ES-I3 (cell line): ENCODE measurements at regions not wholly inside any gene's neighbourhood (a gene's known extent, or its start where the extent isn't known, plus 50 kb on each side); places are given as distances from the start of the nearest gene placed in this dataset.
A peak's percentile ranks its signal among the peaks of the same experiment; 100 is the strongest.

ENCODE experiments used
- H3K36me3 ChIP-seq: 2 replicates; pipeline ENCODE4 v1.6.1; 2013; ENCODE audit warnings: mild to moderate bottlenecking, low read length, control low read depth, moderate library complexity; ENCODE audit not compliant: insufficient read depth
- H3K4me1 ChIP-seq: 2 replicates; pipeline ENCODE4 v1.6.1; 2013; ENCODE audit warnings: mild to moderate bottlenecking, control low read depth, low read length; ENCODE audit not compliant: insufficient read depth
- H3K9ac ChIP-seq: 2 replicates; pipeline ENCODE4 v1.6.1; 2013; ENCODE audit warnings: low read depth, mild to moderate bottlenecking, low read length, moderate library complexity
- H3K9me3 ChIP-seq: 2 replicates; pipeline ENCODE4 v1.6.1; 2013; ENCODE audit warnings: mild to moderate bottlenecking, low read length, moderate library complexity; ENCODE audit not compliant: control insufficient read depth, insufficient read depth

- Histone ChIP-seq H3K9ac (no peak overlapping the region), H3K9me3 (no peaks in the 10 kb centered on the region), H3K4me1 (no peaks in the 10 kb centered on the region), H3K36me3 (no peaks in the 10 kb centered on the region)
Observed at GRCh38 chr2:193989645-193990044, 1667.4 kb upstream of the SLC39A10 start.

DNA sequence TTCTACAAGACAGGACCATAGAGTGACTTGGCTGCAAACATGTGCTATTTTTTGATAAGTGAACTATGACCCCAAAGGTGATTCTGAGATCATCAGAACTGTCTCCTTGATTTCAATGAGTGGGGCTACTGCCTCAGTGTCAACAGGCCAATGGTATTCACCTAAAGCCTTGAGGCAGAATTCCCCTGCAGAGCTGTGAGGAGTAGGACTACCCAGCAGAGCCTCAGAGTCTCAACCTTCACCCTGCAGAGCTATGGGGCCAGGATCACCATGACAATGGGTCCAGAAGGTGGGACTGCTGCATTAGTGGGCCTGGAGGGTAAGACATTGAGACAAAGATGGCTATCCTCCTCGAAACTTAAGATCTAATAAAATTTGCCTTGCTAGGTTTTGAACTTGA is 1668.2 kb upstream of the SLC39A10 start:
- Histone ChIP-seq H3K4me1 (no peaks in the 10 kb centered on the region), H3K9ac (no peak overlapping the region), H3K9me3 (no peaks in the 10 kb centered on the region), H3K36me3 (no peaks in the 10 kb centered on the region)

- no peak overlapping the region for H3K9ac ChIP-seq
- H3K36me3 ChIP-seq = no peaks in the 10 kb centered on the region
- no peaks in the 10 kb centered on the region for H3K9me3 ChIP-seq
- H3K4me1 ChIP-seq = 0 out of 2 replicates have a peak, but pooled peaks cover 3% of the 10 kb centered on the region
Observed at GRCh38 chr2:193985272-193985671, 1671.8 kb upstream of the SLC39A10 start.

- Histone ChIP-seq H3K9me3 (no peaks in the 10 kb centered on the region), H3K4me1 (0 out of 2 replicates have a peak, but pooled peaks cover 3% of the 10 kb centered on the region), H3K9ac (no peak overlapping the region), H3K36me3 (no peaks in the 10 kb centered on the region)
Observed at GRCh38 chr2:193980599-193980998, 1676.4 kb upstream of the SLC39A10 start.

- no peaks in the 10 kb centered on the region for H3K9me3 ChIP-seq
- no peak overlapping the region for H3K9ac ChIP-seq
- H3K36me3 ChIP-seq = no peaks in the 10 kb centered on the region
- no peaks in the 10 kb centered on the region for H3K4me1 ChIP-seq
Observed at GRCh38 chr2:193973781-193974180, 1683.2 kb upstream of the SLC39A10 start.

DNA sequence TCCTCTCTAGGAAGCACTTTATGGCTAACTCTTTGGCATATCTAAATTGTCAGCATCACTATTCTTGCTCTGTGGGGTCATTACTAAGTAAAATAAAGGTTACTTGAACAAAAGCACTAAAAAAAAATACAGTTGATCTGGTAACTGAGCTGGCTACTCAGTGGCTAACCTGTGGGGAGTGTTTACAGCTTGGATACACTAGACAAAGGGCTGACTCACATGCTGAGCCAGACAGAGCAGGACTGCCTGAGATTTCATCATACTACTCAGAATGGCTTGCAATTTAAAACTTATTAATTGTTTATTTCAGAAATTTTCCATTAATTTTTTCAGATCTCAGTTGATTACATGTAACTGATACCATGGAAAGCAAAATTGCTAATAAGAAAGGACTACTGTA is 1690.4 kb upstream of the SLC39A10 start:
- Histone ChIP-seq H3K9ac (no peak overlapping the region), H3K9me3 (no peaks in the 10 kb centered on the region), H3K4me1 (peaks cover 17% of the 10 kb centered on the region; the same call in 1 of the 2 replicates), H3K36me3 (no peaks in the 10 kb centered on the region)

- H3K9ac ChIP-seq = no peak overlapping the region
- H3K36me3 ChIP-seq = no peaks in the 10 kb centered on the region
- peaks cover 17% of the 10 kb centered on the region; the same call in 1 of the 2 replicates for H3K4me1 ChIP-seq
- no peaks in the 10 kb centered on the region for H3K9me3 ChIP-seq
Observed at GRCh38 chr2:193965263-193965662, 1691.8 kb upstream of the SLC39A10 start.

- Histone ChIP-seq H3K9ac (no peak overlapping the region), H3K36me3 (no peaks in the 10 kb centered on the region), H3K4me1 (peaks cover 17% of the 10 kb centered on the region; the same call in 1 of the 2 replicates), H3K9me3 (no peaks in the 10 kb centered on the region)
Observed at GRCh38 chr2:193963472-193964119, 1693.4 kb upstream of the SLC39A10 start.

GRCh38 chr2:193946806-193947205 is 1710.2 kb upstream of the SLC39A10 start:
- H3K9me3 ChIP-seq = no peaks in the 10 kb centered on the region
- no peak overlapping the region for H3K9ac ChIP-seq
- H3K36me3 ChIP-seq = no peaks in the 10 kb centered on the region
- H3K4me1 ChIP-seq = no peaks in the 10 kb centered on the region

DNA sequence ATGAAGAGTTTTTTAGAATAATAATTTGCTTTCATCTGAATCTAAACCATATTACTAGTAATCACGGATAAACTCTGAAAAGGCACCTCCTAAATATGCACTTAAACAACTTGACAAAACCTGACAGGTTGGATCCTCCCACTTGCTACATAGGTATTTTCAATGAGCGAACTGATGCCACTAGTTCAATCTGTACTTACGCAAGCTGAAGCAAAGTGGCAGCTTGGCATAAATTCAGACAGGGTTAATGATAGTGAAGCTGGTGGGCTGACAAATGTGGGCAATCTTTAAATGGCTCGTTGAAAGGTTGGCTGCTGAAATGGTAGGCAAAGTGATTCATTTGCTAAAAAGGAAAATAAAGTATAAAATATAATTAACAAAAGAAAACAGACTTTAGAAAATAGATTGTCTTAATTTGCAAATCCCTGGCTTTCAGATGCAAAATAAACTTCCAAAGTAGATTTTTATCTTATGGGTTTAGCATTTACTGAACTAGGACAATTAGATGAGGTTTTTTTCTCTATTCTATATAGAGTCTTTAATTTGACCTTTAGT is 1713.5 kb upstream of the SLC39A10 start:
- no peaks in the 10 kb centered on the region for H3K4me1 ChIP-seq
- no peak overlapping the region for H3K9ac ChIP-seq
- no peaks in the 10 kb centered on the region for H3K36me3 ChIP-seq
- no peaks in the 10 kb centered on the region for H3K9me3 ChIP-seq

- Histone ChIP-seq H3K9ac (0 out of 2 replicates have a peak overlapping the region, but pooled peaks have one; percentile 8), H3K9me3 (no peaks in the 10 kb centered on the region), H3K4me1 (no peaks in the 10 kb centered on the region), H3K36me3 (no peaks in the 10 kb centered on the region)
Observed at GRCh38 chr2:193935114-193935513, 1721.9 kb upstream of the SLC39A10 start.

DNA sequence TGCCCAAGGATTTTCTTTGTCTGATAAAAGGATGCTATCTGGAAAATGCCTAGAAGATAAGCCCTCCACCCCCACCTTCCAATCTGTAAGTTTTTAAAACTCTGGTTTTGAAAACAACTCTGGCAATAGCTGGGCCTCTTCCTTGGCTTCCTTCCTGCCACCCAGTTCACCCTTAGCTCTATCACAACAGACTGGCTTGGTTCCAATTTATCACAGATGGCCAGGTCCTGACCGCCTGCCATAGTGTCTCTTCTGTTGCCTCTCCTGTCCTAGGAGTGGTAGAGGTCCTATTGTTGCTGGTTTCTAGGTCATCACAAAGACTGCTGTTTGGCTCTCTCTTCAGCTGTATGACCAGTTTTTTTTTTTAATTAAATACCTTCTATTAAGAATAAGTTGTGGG is 1727.9 kb upstream of the SLC39A10 start:
- no peak overlapping the region for H3K9ac ChIP-seq
- no peaks in the 10 kb centered on the region for H3K4me1 ChIP-seq
- no peaks in the 10 kb centered on the region for H3K9me3 ChIP-seq
- no peaks in the 10 kb centered on the region for H3K36me3 ChIP-seq

GRCh38 chr2:193907561-193907960 is 1712.8 kb upstream of the TMEFF2 start:
- H3K9me3 ChIP-seq = no peaks in the 10 kb centered on the region
- H3K9ac ChIP-seq = no peak overlapping the region
- H3K4me1 ChIP-seq = no peaks in the 10 kb centered on the region
- H3K36me3 ChIP-seq = no peaks in the 10 kb centered on the region; the same call in 1 of the 2 replicates

- H3K9me3 ChIP-seq = no peaks in the 10 kb centered on the region
- no peak overlapping the region for H3K9ac ChIP-seq
- no peaks in the 10 kb centered on the region for H3K36me3 ChIP-seq
- no peaks in the 10 kb centered on the region for H3K4me1 ChIP-seq
Observed at GRCh38 chr2:193900292-193900691, 1705.6 kb upstream of the TMEFF2 start.

DNA sequence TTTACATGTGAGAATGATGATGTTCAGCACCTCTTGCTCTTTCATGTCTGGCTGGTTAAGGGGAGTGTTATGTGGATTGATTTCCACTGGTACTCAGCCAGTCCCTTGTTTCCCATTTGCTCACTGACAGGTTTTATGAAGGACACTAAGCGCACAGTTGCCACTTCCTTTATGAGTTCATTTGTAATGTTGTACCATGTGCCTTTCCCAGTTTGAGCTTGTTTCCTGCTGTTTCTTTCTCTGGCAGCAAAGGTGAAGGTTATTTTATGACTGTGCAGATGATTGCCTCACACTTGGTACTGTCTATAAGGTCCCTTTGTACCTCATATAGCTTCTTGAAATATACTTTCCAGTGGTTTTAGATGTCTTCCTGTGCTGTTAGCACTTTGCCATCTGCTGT is 1700.5 kb upstream of the TMEFF2 start:
- Histone ChIP-seq H3K4me1 (no peaks in the 10 kb centered on the region), H3K36me3 (no peaks in the 10 kb centered on the region), H3K9ac (no peak overlapping the region), H3K9me3 (no peaks in the 10 kb centered on the region)
